Ishikawa (cell line): ENCODE measurements at regions not wholly inside any gene's neighbourhood (a gene's known extent, or its start where the extent isn't known, plus 50 kb on each side); places are given as distances from the start of the nearest gene placed in this dataset.

Experiments
- CEBPB ChIP-seq: IDR thresholded peaks from 2 replicates; pipeline ENCODE4 v1.6.1; 2012
- CREB1 ChIP-seq: IDR thresholded peaks from 2 replicates; pipeline ENCODE4 v1.6.1; 2012; ENCODE audit warnings: low read depth
- EGR1 ChIP-seq: IDR thresholded peaks from 2 replicates; pipeline ENCODE4 v1.6.1; 2012
- EP300 ChIP-seq: IDR thresholded peaks from 2 replicates; pipeline ENCODE4 v1.6.1; 2012; ENCODE audit warnings: borderline replicate concordance
- FOXM1 ChIP-seq: IDR thresholded peaks from 2 replicates; pipeline ENCODE4 v1.6.1; 2012; ENCODE audit warnings: low read depth, borderline replicate concordance
- NFIC ChIP-seq: IDR thresholded peaks from 2 replicates; pipeline ENCODE4 v1.6.1; 2012
- RAD21 ChIP-seq: IDR thresholded peaks from 2 replicates; pipeline ENCODE4 v1.6.1; 2012; ENCODE audit warnings: low read depth
- TAF1 ChIP-seq: IDR thresholded peaks from 2 replicates; pipeline ENCODE4 v1.6.1; 2012; ENCODE audit warnings: low read depth, mild to moderate bottlenecking
- TCF12 ChIP-seq: IDR thresholded peaks from 2 replicates; pipeline ENCODE4 v1.6.1; 2012; ENCODE audit warnings: low read depth
- TEAD4 ChIP-seq: IDR thresholded peaks from 2 replicates; pipeline ENCODE4 v1.6.1; 2012
- YY1 ChIP-seq: IDR thresholded peaks from 2 replicates; pipeline ENCODE4 v1.6.1; 2012; ENCODE audit warnings: low read depth
- ZBTB7A ChIP-seq: IDR thresholded peaks from 2 replicates; pipeline ENCODE4 v1.6.1; 2012; ENCODE audit warnings: low read depth
- TF ChIP-seq, protein P1 (sequence below): IDR thresholded peaks from 2 replicates; pipeline ENCODE4 v1.6.1; 2012; ENCODE audit warnings: low read depth, mild to moderate bottlenecking
- TF ChIP-seq, protein P2 (sequence below): IDR thresholded peaks from 2 replicates; pipeline ENCODE4 v1.6.1; 2012
- TF ChIP-seq, protein P3 (sequence below): IDR thresholded peaks from 2 replicates; pipeline ENCODE4 v1.6.1; 2012

DNA sequence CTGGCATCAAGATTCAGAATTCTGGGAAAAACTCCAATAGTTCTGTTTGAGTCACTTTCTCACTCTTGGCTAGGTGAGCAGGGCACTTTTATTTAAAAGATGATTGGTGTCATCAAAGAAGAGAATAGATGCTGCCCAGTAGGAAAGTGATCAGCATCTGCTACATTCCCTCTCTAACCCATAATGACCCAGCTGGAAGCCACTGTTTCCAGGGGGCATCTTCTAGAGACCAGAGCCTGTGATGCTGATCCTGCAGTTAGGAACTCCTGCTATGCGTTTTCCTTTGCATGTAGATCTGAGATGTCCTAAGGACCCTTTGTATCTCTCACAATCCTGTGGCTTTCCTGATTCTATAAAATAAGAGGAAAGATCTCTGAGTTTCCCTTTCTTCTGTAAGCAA is 79.9 kb upstream of the TMTC1 start:
- TF ChIP-seq EP300 (no peak), RAD21 (no peak), NFIC (no peak), CEBPB (no peak), FOXM1 (no peak), ZBTB7A (no peak), TAF1 (no peak), TCF12 (no peak), CREB1 (no peak)
- TF ChIP-seq, protein P1, sequence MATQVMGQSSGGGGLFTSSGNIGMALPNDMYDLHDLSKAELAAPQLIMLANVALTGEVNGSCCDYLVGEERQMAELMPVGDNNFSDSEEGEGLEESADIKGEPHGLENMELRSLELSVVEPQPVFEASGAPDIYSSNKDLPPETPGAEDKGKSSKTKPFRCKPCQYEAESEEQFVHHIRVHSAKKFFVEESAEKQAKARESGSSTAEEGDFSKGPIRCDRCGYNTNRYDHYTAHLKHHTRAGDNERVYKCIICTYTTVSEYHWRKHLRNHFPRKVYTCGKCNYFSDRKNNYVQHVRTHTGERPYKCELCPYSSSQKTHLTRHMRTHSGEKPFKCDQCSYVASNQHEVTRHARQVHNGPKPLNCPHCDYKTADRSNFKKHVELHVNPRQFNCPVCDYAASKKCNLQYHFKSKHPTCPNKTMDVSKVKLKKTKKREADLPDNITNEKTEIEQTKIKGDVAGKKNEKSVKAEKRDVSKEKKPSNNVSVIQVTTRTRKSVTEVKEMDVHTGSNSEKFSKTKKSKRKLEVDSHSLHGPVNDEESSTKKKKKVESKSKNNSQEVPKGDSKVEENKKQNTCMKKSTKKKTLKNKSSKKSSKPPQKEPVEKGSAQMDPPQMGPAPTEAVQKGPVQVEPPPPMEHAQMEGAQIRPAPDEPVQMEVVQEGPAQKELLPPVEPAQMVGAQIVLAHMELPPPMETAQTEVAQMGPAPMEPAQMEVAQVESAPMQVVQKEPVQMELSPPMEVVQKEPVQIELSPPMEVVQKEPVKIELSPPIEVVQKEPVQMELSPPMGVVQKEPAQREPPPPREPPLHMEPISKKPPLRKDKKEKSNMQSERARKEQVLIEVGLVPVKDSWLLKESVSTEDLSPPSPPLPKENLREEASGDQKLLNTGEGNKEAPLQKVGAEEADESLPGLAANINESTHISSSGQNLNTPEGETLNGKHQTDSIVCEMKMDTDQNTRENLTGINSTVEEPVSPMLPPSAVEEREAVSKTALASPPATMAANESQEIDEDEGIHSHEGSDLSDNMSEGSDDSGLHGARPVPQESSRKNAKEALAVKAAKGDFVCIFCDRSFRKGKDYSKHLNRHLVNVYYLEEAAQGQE, result no peak
- TF ChIP-seq, protein P2, sequence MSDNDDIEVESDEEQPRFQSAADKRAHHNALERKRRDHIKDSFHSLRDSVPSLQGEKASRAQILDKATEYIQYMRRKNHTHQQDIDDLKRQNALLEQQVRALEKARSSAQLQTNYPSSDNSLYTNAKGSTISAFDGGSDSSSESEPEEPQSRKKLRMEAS, result no peak

DNA sequence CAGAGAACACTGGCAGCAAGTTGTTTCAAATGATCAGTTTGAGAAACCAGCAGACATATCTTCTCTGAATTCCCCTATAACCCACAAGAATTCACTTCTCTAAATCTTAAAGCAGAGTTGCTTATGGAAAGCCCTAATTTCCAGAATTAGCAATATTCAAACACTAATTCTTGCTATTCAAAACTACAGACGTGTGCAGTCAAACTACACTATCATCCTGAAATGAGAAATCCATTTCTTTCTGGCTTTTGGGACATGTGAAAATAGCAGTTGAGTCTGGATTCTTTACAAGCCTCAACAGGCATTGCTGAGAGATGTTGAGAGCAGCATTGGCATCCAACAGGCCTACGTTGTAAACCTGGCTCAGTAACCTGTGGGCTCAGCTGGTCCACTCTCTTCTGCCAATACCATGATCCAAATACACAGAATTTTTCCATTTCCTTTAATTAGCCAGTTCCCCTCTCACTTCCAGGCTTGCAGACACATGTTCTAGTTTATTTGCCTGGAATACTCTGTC is 74.6 kb upstream of the TMTC1 start:
- no peak for TF ChIP-seq CREB1
- no peak for TF ChIP-seq CEBPB
- TF ChIP-seq ZBTB7A, result no peak
- TF ChIP-seq, protein P3, sequence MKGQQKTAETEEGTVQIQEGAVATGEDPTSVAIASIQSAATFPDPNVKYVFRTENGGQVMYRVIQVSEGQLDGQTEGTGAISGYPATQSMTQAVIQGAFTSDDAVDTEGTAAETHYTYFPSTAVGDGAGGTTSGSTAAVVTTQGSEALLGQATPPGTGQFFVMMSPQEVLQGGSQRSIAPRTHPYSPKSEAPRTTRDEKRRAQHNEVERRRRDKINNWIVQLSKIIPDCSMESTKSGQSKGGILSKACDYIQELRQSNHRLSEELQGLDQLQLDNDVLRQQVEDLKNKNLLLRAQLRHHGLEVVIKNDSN, result no peak
- TF ChIP-seq TEAD4, result no peak
- no peak for TF ChIP-seq FOXM1
- no peak for TF ChIP-seq EP300
- TF ChIP-seq TCF12, result no peak
- no peak for TF ChIP-seq EGR1
- TF ChIP-seq TAF1, result no peak
- no peak for TF ChIP-seq RAD21
- TF ChIP-seq, protein P2, result no peak

DNA sequence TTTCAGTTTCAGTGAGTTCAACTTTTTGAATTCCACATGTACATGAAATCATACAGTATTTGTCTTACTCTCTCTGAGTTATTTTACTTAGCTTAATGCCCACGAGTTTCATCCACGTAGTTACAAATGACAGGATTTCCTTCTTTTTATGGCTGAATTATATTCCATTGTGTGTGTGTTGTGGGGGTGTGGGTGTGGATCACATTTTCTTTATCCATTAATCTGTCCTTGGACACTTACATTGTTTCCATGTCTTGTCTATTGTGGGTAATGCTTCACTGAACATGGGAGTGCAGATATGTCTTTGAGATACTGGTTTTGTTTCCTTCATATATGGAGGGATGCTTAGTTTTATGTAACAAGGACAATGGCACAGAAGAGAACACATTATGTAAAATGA is 63.5 kb upstream of the TMTC1 start:
- TF ChIP-seq TCF12, result no peak
- no peak for TF ChIP-seq YY1
- TF ChIP-seq TEAD4, result no peak
- TF ChIP-seq, protein P3, result no peak
- TF ChIP-seq RAD21, result no peak
- TF ChIP-seq EP300, result no peak
- TF ChIP-seq CREB1, result no peak

DNA sequence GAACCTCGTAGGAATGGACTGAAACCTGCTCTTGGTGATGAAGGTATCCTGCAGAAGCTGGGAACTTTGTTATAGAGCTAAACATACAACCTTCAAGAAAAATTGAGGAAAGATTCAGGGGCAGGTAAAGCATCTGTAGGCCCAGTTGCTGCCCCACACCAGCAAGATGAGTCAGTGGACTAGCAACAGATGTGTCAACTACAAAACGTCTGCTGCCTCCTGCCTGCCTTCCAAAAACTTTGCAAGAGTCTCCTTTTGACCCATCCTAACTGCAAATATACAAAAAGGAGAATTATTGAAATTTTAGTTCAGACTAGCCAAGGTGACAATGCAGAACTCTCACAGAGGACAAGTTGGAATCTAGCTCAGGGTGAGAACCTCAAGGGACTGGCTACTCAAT is 60.9 kb upstream of the TMTC1 start:
- no peak for TF ChIP-seq FOXM1
- no peak for TF ChIP-seq ZBTB7A
- no peak for TF ChIP-seq YY1
- no peak for TF ChIP-seq CREB1
- no peak for TF ChIP-seq TCF12
- no peak for TF ChIP-seq EGR1
- no peak for TF ChIP-seq TAF1

DNA sequence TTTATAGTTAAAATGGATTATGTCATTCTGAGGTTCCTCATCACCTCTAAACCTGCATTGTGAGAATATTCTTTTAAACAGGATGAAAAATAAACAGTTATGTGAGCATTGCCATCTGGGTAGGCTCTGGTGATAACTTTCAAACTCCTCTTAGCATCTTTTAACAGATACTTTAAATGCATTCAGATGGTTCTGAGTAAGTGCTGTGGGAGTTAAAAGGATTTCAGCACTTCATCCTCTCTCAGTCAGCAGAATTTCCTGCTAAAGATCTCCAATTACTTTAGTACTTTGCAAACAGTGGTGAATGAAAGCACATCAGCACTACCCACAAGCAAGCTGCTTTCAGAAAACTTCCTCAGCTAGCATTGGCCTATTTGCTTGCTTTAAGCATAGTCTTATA is 59.3 kb upstream of the TMTC1 start:
- TF ChIP-seq FOXM1 (no peak), TAF1 (no peak), CREB1 (no peak), TEAD4 (no peak)
- TF ChIP-seq, protein P2, result no peak
- TF ChIP-seq, protein P3, result no peak

DNA sequence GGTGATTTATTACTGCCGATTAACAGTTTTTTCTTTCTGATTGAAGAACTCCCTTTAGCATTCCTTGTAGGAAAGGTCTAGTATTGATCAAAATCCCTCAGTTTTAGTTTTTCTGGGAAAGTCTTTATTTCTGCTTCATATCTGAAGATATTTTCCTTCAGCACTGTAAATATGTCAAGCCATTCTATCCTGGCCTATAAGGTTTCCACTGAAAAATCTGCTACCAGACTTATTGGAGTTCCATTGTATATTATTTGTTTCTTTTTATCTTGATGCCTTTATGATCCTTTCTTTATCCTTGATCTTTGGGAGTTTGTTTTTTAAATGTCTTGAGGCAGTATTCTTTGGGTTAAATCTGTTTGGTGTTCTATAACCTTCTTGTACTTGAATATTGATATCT is 55.0 kb upstream of the TMTC1 start:
- TF ChIP-seq, protein P3, result no peak
- no peak for TF ChIP-seq EGR1
- no peak for TF ChIP-seq NFIC
- no peak for TF ChIP-seq ZBTB7A
- TF ChIP-seq TCF12, result no peak
- no peak for TF ChIP-seq CREB1
- TF ChIP-seq RAD21, result no peak
- TF ChIP-seq EP300, result no peak
- TF ChIP-seq FOXM1, result no peak
